GM12865 (cell line): ENCODE measurements at regions not wholly inside any gene's neighbourhood (a gene's known extent, or its start where the extent isn't known, plus 50 kb on each side); places are given as distances from the start of the nearest gene placed in this dataset.
"Not testable (repeated sequence)": the region's sequence is repeated elsewhere in the genome, so short reads cannot be mapped to it uniquely, and the experiment has no call there.

ENCODE experiments used
- DNase-seq: peaks from one replicate; pipeline ENCODE4 v3.0.0; 2010; ENCODE audit warnings: low read depth
- H3K4me3 ChIP-seq: 2 replicates; pipeline ENCODE4 v1.5.1; 2011; ENCODE audit warnings: mild to moderate bottlenecking, low read depth, low read length, control low read depth
- TF ChIP-seq, protein P1 (sequence below): IDR thresholded peaks from 2 replicates; pipeline ENCODE4 v1.5.1; 2011; ENCODE audit warnings: low read length, control low read depth, low read depth, inconsistent platforms; ENCODE audit not compliant: insufficient read depth; ENCODE audit errors: missing control alignments

GRCh38 chr10:130973127-130973839 lies 338.2 kb downstream of the TCERG1L start:
- H3K4me3 ChIP-seq, result no peak overlapping the region
- DNase-seq, result no peak
- TF ChIP-seq, protein P1, sequence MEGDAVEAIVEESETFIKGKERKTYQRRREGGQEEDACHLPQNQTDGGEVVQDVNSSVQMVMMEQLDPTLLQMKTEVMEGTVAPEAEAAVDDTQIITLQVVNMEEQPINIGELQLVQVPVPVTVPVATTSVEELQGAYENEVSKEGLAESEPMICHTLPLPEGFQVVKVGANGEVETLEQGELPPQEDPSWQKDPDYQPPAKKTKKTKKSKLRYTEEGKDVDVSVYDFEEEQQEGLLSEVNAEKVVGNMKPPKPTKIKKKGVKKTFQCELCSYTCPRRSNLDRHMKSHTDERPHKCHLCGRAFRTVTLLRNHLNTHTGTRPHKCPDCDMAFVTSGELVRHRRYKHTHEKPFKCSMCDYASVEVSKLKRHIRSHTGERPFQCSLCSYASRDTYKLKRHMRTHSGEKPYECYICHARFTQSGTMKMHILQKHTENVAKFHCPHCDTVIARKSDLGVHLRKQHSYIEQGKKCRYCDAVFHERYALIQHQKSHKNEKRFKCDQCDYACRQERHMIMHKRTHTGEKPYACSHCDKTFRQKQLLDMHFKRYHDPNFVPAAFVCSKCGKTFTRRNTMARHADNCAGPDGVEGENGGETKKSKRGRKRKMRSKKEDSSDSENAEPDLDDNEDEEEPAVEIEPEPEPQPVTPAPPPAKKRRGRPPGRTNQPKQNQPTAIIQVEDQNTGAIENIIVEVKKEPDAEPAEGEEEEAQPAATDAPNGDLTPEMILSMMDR, result no peak

DNA sequence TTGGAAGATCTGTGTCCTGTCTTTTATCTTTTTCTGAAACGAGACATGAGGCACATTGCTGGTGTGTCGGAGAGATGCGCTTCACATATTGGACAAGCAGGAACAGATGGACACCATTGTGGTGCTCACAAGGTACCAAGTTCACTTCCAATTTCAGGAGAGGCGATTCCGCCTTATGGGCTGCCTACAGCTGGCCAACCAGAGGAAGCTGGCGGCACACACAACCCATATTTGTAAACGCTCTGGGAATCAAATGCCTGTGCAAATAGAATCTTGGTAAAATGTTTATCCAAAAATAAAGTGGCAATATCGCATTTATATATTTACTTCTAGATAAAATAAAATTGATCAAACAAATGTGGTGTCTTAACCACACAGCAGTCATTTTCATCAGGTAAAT lies 337.4 kb downstream of the TCERG1L start:
- no peak overlapping the region for H3K4me3 ChIP-seq
- DNase-seq, result no peak
- TF ChIP-seq, protein P1, result no peak

DNA sequence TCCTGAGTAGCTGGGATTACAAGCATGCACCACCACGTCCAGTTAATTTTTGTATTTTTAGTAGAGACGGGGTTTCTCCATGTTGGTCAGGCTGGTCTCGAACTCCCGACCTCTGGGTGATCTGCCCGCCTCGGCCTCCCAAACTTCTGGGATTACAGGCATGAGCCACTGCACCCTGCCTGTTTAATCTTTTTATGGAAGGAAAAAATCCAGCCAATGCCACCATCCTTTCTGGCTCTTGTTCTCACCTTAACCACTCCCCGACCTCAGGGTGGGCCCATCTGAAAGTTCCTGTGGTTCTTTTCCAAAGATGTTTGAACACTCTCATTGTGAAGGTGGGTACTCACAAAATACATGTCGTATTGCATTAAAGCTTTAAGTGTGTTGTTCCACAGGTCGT lies 336.2 kb downstream of the TCERG1L start:
- not testable (repeated sequence) for DNase-seq

GRCh38 chr10:130982802-130983201 lies 328.7 kb downstream of the TCERG1L start:
- H3K4me3 ChIP-seq, result no peak overlapping the region
- no peak for DNase-seq
- TF ChIP-seq, protein P1, result no peak

More for the DNA sequence above, 336.2 kb downstream of the TCERG1L start:
- not testable (repeated sequence) for H3K4me3 ChIP-seq

- TF ChIP-seq, protein P1, result no peak
- no peak for DNase-seq
- no peak overlapping the region for H3K4me3 ChIP-seq
These were observed 327.8 kb downstream of the TCERG1L start for GRCh38 chr10:130983749-130984148.

DNA sequence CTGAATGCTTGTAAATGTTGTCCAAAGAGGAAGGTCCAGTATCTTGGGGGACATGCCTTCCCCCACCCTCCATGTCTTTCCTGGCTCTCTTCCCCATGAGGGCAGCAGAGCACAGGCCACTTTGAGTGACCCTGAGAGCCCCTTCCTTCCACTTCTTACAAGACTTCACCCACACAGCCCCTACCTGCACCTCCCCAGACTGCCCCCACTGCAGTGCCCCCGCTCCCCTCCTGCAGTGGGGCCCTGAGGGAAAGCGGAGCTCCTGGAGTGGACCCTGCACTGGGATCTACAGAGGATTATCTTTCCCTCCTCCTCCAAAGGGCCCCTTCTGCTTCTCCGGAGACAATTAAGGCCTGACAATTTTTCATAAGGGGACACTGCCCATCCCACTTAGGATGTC lies 326.8 kb downstream of the TCERG1L start:
- no peak for DNase-seq
- TF ChIP-seq, protein P1, result no peak
- H3K4me3 ChIP-seq, result no peak overlapping the region

- no peak overlapping the region for H3K4me3 ChIP-seq
- no peak for DNase-seq
- TF ChIP-seq, protein P1, result no peak
These were observed 326.3 kb downstream of the TCERG1L start for GRCh38 chr10:130985158-130985753.
